Thoracic aorta (tissue), 2 donors: ENCODE measurements at regions not wholly inside any gene's neighbourhood (a gene's known extent, or its start where the extent isn't known, plus 50 kb on each side); places are given as distances from the start of the nearest gene placed in this dataset.

Experiments
- ATAC-seq: fragments of 150-250 bp; one replicate; pipeline ENCODE4 v1.8.0; 2017; ENCODE audit warnings: low read depth; ENCODE audit not compliant: insufficient number of reproducible peaks, low FRiP score
- DNase-seq: peaks from one replicate; pipeline ENCODE4 v3.0.0-alpha.2; 2020; ENCODE audit warnings: low spot score
- H3K27ac ChIP-seq, 2 donors: fragments of 200-600 bp; sonication (generic); 1 replicate in 1 of 2; 2 replicates in 1 of 2; pipeline ENCODE4 v1.5.1; 2016; ENCODE audit warnings: mild to moderate bottlenecking in 2 of 2, moderate library complexity in 2 of 2
- H3K27me3 ChIP-seq: fragments of 200-600 bp; sonication (generic); replicated peaks from 2 replicates; pipeline ENCODE4 v1.6.0; 2016; ENCODE audit warnings: mild to moderate bottlenecking; ENCODE audit not compliant: insufficient read depth
- H3K36me3 ChIP-seq: fragments of 200-600 bp; sonication (generic); one replicate; pipeline ENCODE4 v1.5.1; 2016
- H3K4me1 ChIP-seq, 2 donors: fragments of 200-600 bp; sonication (generic); 1 replicate in 1 of 2; 2 replicates in 1 of 2; pipeline versions ENCODE4 v1.5.1 to v1.6.0; 2016; ENCODE audit warnings: low read depth in 2 of 2, mild to moderate bottlenecking in 1 of 2; ENCODE audit not compliant: control insufficient read depth in 1 of 2
- H3K4me3 ChIP-seq: fragments of 200-600 bp; sonication (generic); 2 replicates; pipeline ENCODE4 v1.5.1; 2016; ENCODE audit warnings: mild to moderate bottlenecking
- H3K9me3 ChIP-seq: fragments of 200-600 bp; sonication (generic); 2 replicates; pipeline ENCODE4 v1.5.1; 2016
- TF ChIP-seq, protein P1 (sequence below): fragments of 200-600 bp; sonication (generic); IDR thresholded peaks from one replicate; pipeline ENCODE4 v1.5.1; 2019; ENCODE audit warnings: antibody characterized with exemption

- Histone ChIP-seq H3K27me3 (no peaks in the 10 kb centered on the region), H3K27ac (no peak overlapping the region), H3K4me1 (no peaks in the 10 kb centered on the region), H3K9me3 (no peaks in the 10 kb centered on the region), H3K36me3 (no peaks in the 10 kb centered on the region), H3K4me3 (no peak overlapping the region)
- TF ChIP-seq, protein P1, sequence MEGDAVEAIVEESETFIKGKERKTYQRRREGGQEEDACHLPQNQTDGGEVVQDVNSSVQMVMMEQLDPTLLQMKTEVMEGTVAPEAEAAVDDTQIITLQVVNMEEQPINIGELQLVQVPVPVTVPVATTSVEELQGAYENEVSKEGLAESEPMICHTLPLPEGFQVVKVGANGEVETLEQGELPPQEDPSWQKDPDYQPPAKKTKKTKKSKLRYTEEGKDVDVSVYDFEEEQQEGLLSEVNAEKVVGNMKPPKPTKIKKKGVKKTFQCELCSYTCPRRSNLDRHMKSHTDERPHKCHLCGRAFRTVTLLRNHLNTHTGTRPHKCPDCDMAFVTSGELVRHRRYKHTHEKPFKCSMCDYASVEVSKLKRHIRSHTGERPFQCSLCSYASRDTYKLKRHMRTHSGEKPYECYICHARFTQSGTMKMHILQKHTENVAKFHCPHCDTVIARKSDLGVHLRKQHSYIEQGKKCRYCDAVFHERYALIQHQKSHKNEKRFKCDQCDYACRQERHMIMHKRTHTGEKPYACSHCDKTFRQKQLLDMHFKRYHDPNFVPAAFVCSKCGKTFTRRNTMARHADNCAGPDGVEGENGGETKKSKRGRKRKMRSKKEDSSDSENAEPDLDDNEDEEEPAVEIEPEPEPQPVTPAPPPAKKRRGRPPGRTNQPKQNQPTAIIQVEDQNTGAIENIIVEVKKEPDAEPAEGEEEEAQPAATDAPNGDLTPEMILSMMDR = no peak
- ATAC-seq (no peak), DNase-seq (no peak)
These were observed 191.7 kb upstream of the HAAO start for GRCh38 chr2:42984081-42984480.

DNA sequence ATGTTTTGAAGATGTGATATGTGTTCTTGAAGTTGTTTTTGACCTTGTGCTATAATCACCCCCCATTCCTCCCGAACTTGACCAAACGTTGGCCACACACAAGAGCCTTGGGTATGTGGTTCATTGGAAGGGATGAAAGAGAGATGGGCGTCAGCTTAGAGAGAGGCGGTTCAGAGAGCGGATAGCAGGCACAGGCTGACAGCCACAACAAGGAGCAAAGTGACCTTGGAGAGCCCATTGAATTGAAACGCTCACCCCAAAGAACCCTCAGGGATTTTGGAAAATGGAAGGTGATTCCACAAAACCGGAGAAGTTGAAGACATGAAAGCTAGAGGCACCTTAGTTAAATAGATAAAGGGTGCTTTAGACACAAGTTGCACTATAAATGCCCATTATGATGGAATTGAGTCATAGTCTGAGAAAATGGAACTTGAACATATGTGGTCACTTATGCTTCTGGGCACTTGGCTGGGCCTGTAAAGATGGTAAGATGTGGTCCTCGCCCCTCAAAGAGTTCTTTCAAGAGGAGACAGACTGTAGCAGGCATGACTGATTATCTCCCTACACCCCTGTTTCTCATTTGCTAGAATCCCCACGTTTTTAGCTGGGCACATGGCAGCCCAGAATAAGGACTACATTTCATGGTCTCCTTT is 188.5 kb upstream of the HAAO start:
- H3K4me1 ChIP-seq = no peaks in the 10 kb centered on the region
- no peaks in the 10 kb centered on the region for H3K27me3 ChIP-seq
- H3K9me3 ChIP-seq = no peaks in the 10 kb centered on the region
- DNase-seq (no peak), ATAC-seq (no peak)
- no peak overlapping the region for H3K27ac ChIP-seq
- no peaks in the 10 kb centered on the region for H3K36me3 ChIP-seq
- H3K4me3 ChIP-seq = no peak overlapping the region
- TF ChIP-seq, protein P1 = no peak

- no peak overlapping the region for H3K4me3 ChIP-seq
- no peak for ATAC-seq
- no peaks in the 10 kb centered on the region for H3K9me3 ChIP-seq
- no peaks in the 10 kb centered on the region for H3K36me3 ChIP-seq
- no peaks in the 10 kb centered on the region for H3K27me3 ChIP-seq
- H3K27ac ChIP-seq = no peak overlapping the region
- peaks cover 0 to 6% of the 10 kb centered on the region in 2 donors for H3K4me1 ChIP-seq
- TF ChIP-seq, protein P1 = no peak
- no peak for DNase-seq
These were observed 187.7 kb upstream of the HAAO start for GRCh38 chr2:42979870-42980763.

GRCh38 chr2:42979416-42979869 is 187.1 kb upstream of the HAAO start:
- Histone ChIP-seq H3K4me3 (no peak overlapping the region), H3K27me3 (no peaks in the 10 kb centered on the region), H3K9me3 (no peaks in the 10 kb centered on the region), H3K4me1 (peaks cover 4 to 11% of the 10 kb centered on the region in 2 donors), H3K27ac (no peak overlapping the region), H3K36me3 (no peaks in the 10 kb centered on the region)
- TF ChIP-seq, protein P1 = no peak
- DNase-seq (no peak), ATAC-seq (no peak)

DNA sequence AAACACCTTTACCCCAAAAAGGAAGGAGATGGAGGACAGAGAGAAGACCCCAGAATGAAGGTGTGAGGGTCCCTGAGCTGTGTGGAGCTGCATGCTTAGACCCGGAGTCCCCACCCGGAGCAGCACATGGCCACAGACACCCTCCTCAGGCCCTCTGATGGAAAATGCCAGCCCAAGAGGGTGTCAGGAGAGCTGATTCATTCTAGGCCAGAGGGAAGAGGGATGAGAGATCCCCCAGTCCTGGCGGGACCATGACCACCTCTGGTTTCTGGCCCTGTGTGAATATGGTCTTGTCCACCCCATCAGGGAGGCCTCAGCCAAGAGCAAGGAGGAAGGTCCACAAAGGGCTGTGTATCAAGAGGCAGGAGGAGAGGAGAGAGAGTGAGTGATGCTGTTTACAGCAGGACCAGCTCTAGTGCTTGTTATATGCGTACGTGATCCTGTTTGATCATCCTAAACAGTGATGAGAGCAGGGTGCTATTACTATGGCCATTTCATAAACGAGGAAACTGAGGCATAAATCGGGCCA is 186.6 kb upstream of the HAAO start:
- Histone ChIP-seq H3K9me3 (no peaks in the 10 kb centered on the region), H3K27me3 (no peaks in the 10 kb centered on the region), H3K36me3 (no peaks in the 10 kb centered on the region), H3K4me1 (peaks cover 4 to 11% of the 10 kb centered on the region in 2 donors), H3K27ac (no peak overlapping the region), H3K4me3 (no peak overlapping the region)
- ATAC-seq (no peak), DNase-seq (no peak)
- TF ChIP-seq, protein P1 = no peak
